ENCODE measurements at regions not wholly inside any gene's neighbourhood (a gene's known extent, or its start where the extent isn't known, plus 50 kb on each side); places are given as distances from the start of the nearest gene placed in this dataset.

- Histone ChIP-seq H3K27ac (ENCODE audit: low read length) (no peak overlapping the region), H3K9ac (ENCODE audit: low read length) (no peak overlapping the region)
Observed at GRCh38 chr10:36187380-36188079, 545.4 kb upstream of the FZD8 start.

GRCh38 chr10:36185097-36185496 lies 543.0 kb upstream of the FZD8 start:
- TF ChIP-seq CTCF (IDR thresholded peaks at IDR 0.05; ENCODE audit: low read depth, low read length) (no peak), EZH2phosphoT487 (IDR thresholded peaks at IDR 0.05; ENCODE audit: low read depth) (no peak)
- no peak overlapping the region for H3K9ac ChIP-seq (ENCODE audit: low read length)
- H3K79me2 ChIP-seq (ENCODE audit: low read length) = no peaks in the 10 kb centered on the region
- no peaks in the 10 kb centered on the region for H3K4me1 ChIP-seq (ENCODE audit: low read length)
- H3K4me2 ChIP-seq (ENCODE audit: low read length) = no peak overlapping the region
- H3K27ac ChIP-seq (ENCODE audit: low read length) = no peak overlapping the region
- H3K27me3 ChIP-seq (ENCODE audit: low read depth, low read length) = no peaks in the 10 kb centered on the region
- H2AFZ ChIP-seq (ENCODE audit: low read depth, low read length) = no peak overlapping the region
- no peaks in the 10 kb centered on the region for H4K20me1 ChIP-seq (ENCODE audit: insufficient read depth, low read length)
- H3K9me3 ChIP-seq (ENCODE audit: insufficient read depth, low read length) = no peaks in the 10 kb centered on the region
- no peaks in the 10 kb centered on the region for H3K36me3 ChIP-seq (replicated peaks; ENCODE audit: low read depth, low read length)
- H3K4me3 ChIP-seq (ENCODE audit: low read length) = no peak overlapping the region

More at GRCh38 chr10:36187380-36188079, 545.4 kb upstream of the FZD8 start:
- H3K4me3 ChIP-seq (ENCODE audit: low read length) = no peak overlapping the region
- H3K9me3 ChIP-seq (ENCODE audit: insufficient read depth, low read length) = no peaks in the 10 kb centered on the region
- H3K36me3 ChIP-seq (replicated peaks; ENCODE audit: low read depth, low read length) = no peaks in the 10 kb centered on the region
- no peak overlapping the region for H2AFZ ChIP-seq (ENCODE audit: low read depth, low read length)
- TF ChIP-seq EZH2phosphoT487 (IDR thresholded peaks at IDR 0.05; ENCODE audit: low read depth) (no peak), CTCF (IDR thresholded peaks at IDR 0.05; ENCODE audit: low read depth, low read length) (no peak)
- no peaks in the 10 kb centered on the region for H3K79me2 ChIP-seq (ENCODE audit: low read length)
- H4K20me1 ChIP-seq (ENCODE audit: insufficient read depth, low read length) = no peaks in the 10 kb centered on the region
- no peaks in the 10 kb centered on the region for H3K27me3 ChIP-seq (ENCODE audit: low read depth, low read length)
- no peaks in the 10 kb centered on the region for H3K4me1 ChIP-seq (ENCODE audit: low read length)
- no peak overlapping the region for H3K4me2 ChIP-seq (ENCODE audit: low read length)

- Histone ChIP-seq H3K27me3 (ENCODE audit: low read depth, low read length) (no peaks in the 10 kb centered on the region), H3K27ac (ENCODE audit: low read length) (no peak overlapping the region), H2AFZ (ENCODE audit: low read depth, low read length) (no peak overlapping the region), H3K4me3 (ENCODE audit: low read length) (no peak overlapping the region), H3K79me2 (ENCODE audit: low read length) (no peaks in the 10 kb centered on the region), H3K9ac (ENCODE audit: low read length) (no peak overlapping the region), H3K4me2 (ENCODE audit: low read length) (no peak overlapping the region), H3K36me3 (replicated peaks; ENCODE audit: low read depth, low read length) (no peaks in the 10 kb centered on the region), H3K4me1 (ENCODE audit: low read length) (no peaks in the 10 kb centered on the region), H3K9me3 (ENCODE audit: insufficient read depth, low read length) (no peaks in the 10 kb centered on the region), H4K20me1 (ENCODE audit: insufficient read depth, low read length) (no peaks in the 10 kb centered on the region)
- no peak for TF ChIP-seq CTCF (IDR thresholded peaks at IDR 0.05; ENCODE audit: low read depth, low read length)
- no peak for TF ChIP-seq EZH2phosphoT487 (IDR thresholded peaks at IDR 0.05; ENCODE audit: low read depth)
Observed at GRCh38 chr10:36183726-36184125, 541.6 kb upstream of the FZD8 start.

- Histone ChIP-seq H3K79me2 (ENCODE audit: low read length) (no peaks in the 10 kb centered on the region), H3K27me3 (ENCODE audit: low read depth, low read length) (no peaks in the 10 kb centered on the region), H3K36me3 (replicated peaks; ENCODE audit: low read depth, low read length) (no peaks in the 10 kb centered on the region), H3K4me2 (ENCODE audit: low read length) (no peak overlapping the region), H3K4me3 (ENCODE audit: low read length) (no peak overlapping the region), H3K27ac (ENCODE audit: low read length) (no peak overlapping the region), H3K9ac (ENCODE audit: low read length) (no peak overlapping the region), H3K9me3 (ENCODE audit: insufficient read depth, low read length) (no peaks in the 10 kb centered on the region), H4K20me1 (ENCODE audit: insufficient read depth, low read length) (no peaks in the 10 kb centered on the region), H3K4me1 (ENCODE audit: low read length) (no peaks in the 10 kb centered on the region), H2AFZ (ENCODE audit: low read depth, low read length) (no peak overlapping the region)
- TF ChIP-seq EZH2phosphoT487 (IDR thresholded peaks at IDR 0.05; ENCODE audit: low read depth) = no peak
- no peak for TF ChIP-seq CTCF (IDR thresholded peaks at IDR 0.05; ENCODE audit: low read depth, low read length)
Observed at GRCh38 chr10:36183056-36183455, 541.0 kb upstream of the FZD8 start.

All from OCI-LY3 (cell line).